K562 (cell line): ENCODE measurements at regions not wholly inside any gene's neighbourhood (a gene's known extent, or its start where the extent isn't known, plus 50 kb on each side); places are given as distances from the start of the nearest gene placed in this dataset.

Experiments
- ARID2 ChIP-seq: fragments of 450-650 bp; IDR thresholded peaks from 2 replicates; pipeline ENCODE4 v1.6.1; 2017; ENCODE audit warnings: antibody characterized with exemption, mild to moderate bottlenecking
- DIDO1 ChIP-seq: fragments of 450-650 bp; IDR thresholded peaks from 2 replicates; pipeline ENCODE4 v1.6.1; 2016; ENCODE audit warnings: low read depth, missing biosample characterization, missing genetic modification characterization
- ESRRA ChIP-seq: fragments of 450-650 bp; IDR thresholded peaks from 2 replicates; pipeline ENCODE4 v1.6.1; 2014; ENCODE audit warnings: low read depth, mild to moderate bottlenecking, moderate library complexity, borderline replicate concordance
- EWSR1 ChIP-seq: fragments of 450-650 bp; IDR thresholded peaks from 2 replicates; pipeline ENCODE4 v1.6.1; 2018; ENCODE audit warnings: borderline replicate concordance, mild to moderate bottlenecking, low read depth, moderate library complexity; ENCODE audit not compliant: partially characterized antibody
- KLF13 ChIP-seq: fragments of 450-650 bp; IDR thresholded peaks from 2 replicates; pipeline ENCODE4 v1.6.1; 2016; ENCODE audit warnings: missing genetic modification characterization, low read depth, mild to moderate bottlenecking, missing compliant biosample characterization, moderate library complexity, borderline replicate concordance
- MCM5 ChIP-seq: fragments of 450-650 bp; IDR thresholded peaks from 2 replicates; pipeline ENCODE4 v1.6.1; 2016; ENCODE audit warnings: low read depth
- MNT ChIP-seq, 2 experiments: fragments of 450-650 bp; conservative IDR thresholded peaks; 2 replicates each; pipeline ENCODE4 v1.6.1; 2017; ENCODE audit warnings: mild to moderate bottlenecking in 2 of 2, moderate library complexity in 2 of 2
- SMARCC2 ChIP-seq: fragments of 450-650 bp; IDR thresholded peaks from 2 replicates; pipeline ENCODE4 v1.6.1; 2017; ENCODE audit warnings: antibody characterized with exemption, moderate library complexity, mild to moderate bottlenecking, low read depth
- TCFL5 ChIP-seq: fragments of 250-450 bp; sonication (Bioruptor Pico); conservative IDR thresholded peaks from 2 replicates; pipeline ENCODE4 v1.6.1; 2021; ENCODE audit warnings: mild to moderate bottlenecking, moderate library complexity, matching md5 sums
- ZBTB26 ChIP-seq: fragments of 450-650 bp; formaldehyde crosslinking; IDR thresholded peaks from 2 replicates; pipeline ENCODE4 v1.4.0; 2022; ENCODE audit warnings: missing genetic modification characterization
- TF ChIP-seq, protein P1 (sequence below), 3 experiments: fragments of 200-800 bp in 1 of 3; fragments of 250-450 bp in 1 of 3; fragments of 450-650 bp in 1 of 3; sonication (Bioruptor Pico) in 1 of 3; sonication (Bioruptor generic) in 1 of 3; formaldehyde crosslinking in 1 of 3; IDR thresholded peaks; 2 replicates each; pipeline versions ENCODE4 v1.6.1 to v1.8.0; 2016 to 2022; ENCODE audit warnings: mild to moderate bottlenecking in 2 of 3, missing genetic modification characterization in 2 of 3, missing compliant biosample characterization in 1 of 3, moderate library complexity in 1 of 3
- TF ChIP-seq, protein P2 (sequence below): sonication (generic); formaldehyde crosslinking; IDR thresholded peaks from 2 replicates; pipeline ENCODE4 v1.9.0; 2022; ENCODE audit warnings: mild to moderate bottlenecking, missing genetic modification reagents
- TF ChIP-seq, protein P3 (sequence below): fragments of 250-450 bp; sonication (Bioruptor Pico); IDR thresholded peaks from 2 replicates; pipeline ENCODE4 v1.6.1; 2021; ENCODE audit warnings: mild to moderate bottlenecking

DNA sequence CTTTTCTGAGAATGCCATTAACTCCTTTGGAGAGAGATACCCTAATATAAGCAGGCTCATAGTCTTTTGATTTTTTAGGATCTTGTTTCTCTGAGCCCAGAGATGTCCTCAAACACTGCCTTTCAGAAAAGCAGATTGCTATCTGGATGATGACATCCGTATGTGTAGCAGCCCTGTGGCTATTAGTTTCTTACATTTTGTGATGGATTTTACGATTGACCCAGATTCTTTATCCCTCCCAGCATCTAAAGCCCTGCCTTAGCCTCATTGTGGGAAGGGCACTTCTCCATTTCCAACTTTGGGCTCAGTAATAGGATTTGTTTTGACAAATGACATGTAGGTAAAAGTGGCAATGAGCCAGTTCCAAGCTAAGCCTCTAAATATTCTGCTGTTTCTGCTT lies 300.3 kb downstream of the TTLL7 start (continued):
- TF ChIP-seq, protein P1, sequence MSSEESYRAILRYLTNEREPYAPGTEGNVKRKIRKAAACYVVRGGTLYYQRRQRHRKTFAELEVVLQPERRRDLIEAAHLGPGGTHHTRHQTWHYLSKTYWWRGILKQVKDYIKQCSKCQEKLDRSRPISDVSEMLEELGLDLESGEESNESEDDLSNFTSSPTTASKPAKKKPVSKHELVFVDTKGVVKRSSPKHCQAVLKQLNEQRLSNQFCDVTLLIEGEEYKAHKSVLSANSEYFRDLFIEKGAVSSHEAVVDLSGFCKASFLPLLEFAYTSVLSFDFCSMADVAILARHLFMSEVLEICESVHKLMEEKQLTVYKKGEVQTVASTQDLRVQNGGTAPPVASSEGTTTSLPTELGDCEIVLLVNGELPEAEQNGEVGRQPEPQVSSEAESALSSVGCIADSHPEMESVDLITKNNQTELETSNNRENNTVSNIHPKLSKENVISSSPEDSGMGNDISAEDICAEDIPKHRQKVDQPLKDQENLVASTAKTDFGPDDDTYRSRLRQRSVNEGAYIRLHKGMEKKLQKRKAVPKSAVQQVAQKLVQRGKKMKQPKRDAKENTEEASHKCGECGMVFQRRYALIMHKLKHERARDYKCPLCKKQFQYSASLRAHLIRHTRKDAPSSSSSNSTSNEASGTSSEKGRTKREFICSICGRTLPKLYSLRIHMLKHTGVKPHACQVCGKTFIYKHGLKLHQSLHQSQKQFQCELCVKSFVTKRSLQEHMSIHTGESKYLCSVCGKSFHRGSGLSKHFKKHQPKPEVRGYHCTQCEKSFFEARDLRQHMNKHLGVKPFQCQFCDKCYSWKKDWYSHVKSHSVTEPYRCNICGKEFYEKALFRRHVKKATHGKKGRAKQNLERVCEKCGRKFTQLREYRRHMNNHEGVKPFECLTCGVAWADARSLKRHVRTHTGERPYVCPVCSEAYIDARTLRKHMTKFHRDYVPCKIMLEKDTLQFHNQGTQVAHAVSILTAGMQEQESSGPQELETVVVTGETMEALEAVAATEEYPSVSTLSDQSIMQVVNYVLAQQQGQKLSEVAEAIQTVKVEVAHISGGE (CRISPR knock-in tag; IDR thresholded peaks at IDR 0.05): no peak
- TF ChIP-seq, protein P2, sequence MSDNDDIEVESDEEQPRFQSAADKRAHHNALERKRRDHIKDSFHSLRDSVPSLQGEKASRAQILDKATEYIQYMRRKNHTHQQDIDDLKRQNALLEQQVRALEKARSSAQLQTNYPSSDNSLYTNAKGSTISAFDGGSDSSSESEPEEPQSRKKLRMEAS (CRISPR knock-in tag): no peak
- TF ChIP-seq DIDO1: no peak
- no peak for TF ChIP-seq ESRRA
- no peak for TF ChIP-seq TCFL5 (CRISPR knock-in tag)
- TF ChIP-seq EWSR1: no peak
- TF ChIP-seq ZBTB26 (CRISPR knock-in tag): no peak
- TF ChIP-seq, protein P3, sequence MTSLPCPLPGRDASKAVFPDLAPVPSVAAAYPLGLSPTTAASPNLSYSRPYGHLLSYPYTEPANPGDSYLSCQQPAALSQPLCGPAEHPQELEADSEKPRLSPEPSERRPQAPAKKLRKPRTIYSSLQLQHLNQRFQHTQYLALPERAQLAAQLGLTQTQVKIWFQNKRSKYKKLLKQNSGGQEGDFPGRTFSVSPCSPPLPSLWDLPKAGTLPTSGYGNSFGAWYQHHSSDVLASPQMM (CRISPR knock-in tag): no peak
- TF ChIP-seq SMARCC2: no peak
- TF ChIP-seq MCM5: no peak
- no peak for TF ChIP-seq MNT (conservative IDR thresholded peaks at IDR 0.05)
- TF ChIP-seq KLF13 (tag): no peak
- no peak for TF ChIP-seq ARID2
